Endothelial cell (in vitro differentiated cells): ENCODE measurements at regions not wholly inside any gene's neighbourhood (a gene's known extent, or its start where the extent isn't known, plus 50 kb on each side); places are given as distances from the start of the nearest gene placed in this dataset.

ENCODE experiments used
- DNase-seq: peaks from one replicate; pipeline ENCODE4 v3.0.0; 2021; ENCODE audit warnings: low spot score
- H3K27ac Mint-ChIP-seq: one replicate; pipeline ENCODE4 v1.8.0; 2021; ENCODE audit warnings: mixed read lengths, inconsistent platforms; ENCODE audit not compliant: unreplicated experiment
- H3K27me3 Mint-ChIP-seq: one replicate; pipeline ENCODE4 v1.8.0; 2021; ENCODE audit warnings: mild to moderate bottlenecking, moderate library complexity, mixed read lengths, inconsistent platforms; ENCODE audit not compliant: unreplicated experiment
- H3K36me3 Mint-ChIP-seq: one replicate; pipeline ENCODE4 v1.8.0; 2021; ENCODE audit warnings: mild to moderate bottlenecking, low read depth, mixed read lengths, inconsistent platforms; ENCODE audit not compliant: unreplicated experiment
- H3K4me1 Mint-ChIP-seq: one replicate; pipeline ENCODE4 v1.8.0; 2021; ENCODE audit warnings: mild to moderate bottlenecking, mixed read lengths, inconsistent platforms; ENCODE audit not compliant: unreplicated experiment
- H3K4me3 Mint-ChIP-seq: one replicate; pipeline ENCODE4 v1.8.0; 2021; ENCODE audit warnings: mild to moderate bottlenecking, mixed read lengths, inconsistent platforms; ENCODE audit not compliant: unreplicated experiment
- H3K9me3 Mint-ChIP-seq: one replicate; pipeline ENCODE4 v1.8.0; 2021; ENCODE audit warnings: mixed read lengths, inconsistent platforms; ENCODE audit not compliant: unreplicated experiment
- TF ChIP-seq, protein P1 (sequence below): fragments of 200-600 bp; sonication (generic); IDR thresholded peaks from one replicate; pipeline ENCODE4 v1.5.0; 2021; ENCODE audit warnings: antibody characterized with exemption; ENCODE audit not compliant: unreplicated experiment

DNA sequence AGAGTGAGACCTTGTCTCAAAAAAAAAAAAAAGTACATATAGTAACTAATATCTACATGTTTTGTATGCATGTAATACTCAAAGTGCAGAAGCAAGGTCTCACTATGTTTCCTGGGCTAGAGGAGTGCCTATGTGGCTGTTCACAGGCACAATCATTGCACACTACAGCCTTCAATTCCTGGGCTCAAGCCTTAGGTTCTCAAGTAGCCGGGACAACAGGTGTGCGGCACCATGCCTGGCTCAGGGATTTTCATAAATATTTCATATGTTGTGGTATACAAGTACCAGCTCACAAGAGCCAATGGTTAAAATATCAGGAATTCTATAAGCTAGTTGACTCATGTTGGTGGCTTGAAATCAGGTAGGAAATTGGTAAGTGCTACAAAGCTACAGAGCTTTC lies 94.8 kb downstream of the LARP7 start:
- Mint-ChIP-seq H3K9me3 (no peaks in the 10 kb centered on the region), H3K27me3 (peaks cover 2% of the 10 kb centered on the region), H3K36me3 (no peaks in the 10 kb centered on the region), H3K4me1 (peaks cover 5% of the 10 kb centered on the region), H3K4me3 (no peak overlapping the region), H3K27ac (no peak overlapping the region)
- TF ChIP-seq, protein P1, sequence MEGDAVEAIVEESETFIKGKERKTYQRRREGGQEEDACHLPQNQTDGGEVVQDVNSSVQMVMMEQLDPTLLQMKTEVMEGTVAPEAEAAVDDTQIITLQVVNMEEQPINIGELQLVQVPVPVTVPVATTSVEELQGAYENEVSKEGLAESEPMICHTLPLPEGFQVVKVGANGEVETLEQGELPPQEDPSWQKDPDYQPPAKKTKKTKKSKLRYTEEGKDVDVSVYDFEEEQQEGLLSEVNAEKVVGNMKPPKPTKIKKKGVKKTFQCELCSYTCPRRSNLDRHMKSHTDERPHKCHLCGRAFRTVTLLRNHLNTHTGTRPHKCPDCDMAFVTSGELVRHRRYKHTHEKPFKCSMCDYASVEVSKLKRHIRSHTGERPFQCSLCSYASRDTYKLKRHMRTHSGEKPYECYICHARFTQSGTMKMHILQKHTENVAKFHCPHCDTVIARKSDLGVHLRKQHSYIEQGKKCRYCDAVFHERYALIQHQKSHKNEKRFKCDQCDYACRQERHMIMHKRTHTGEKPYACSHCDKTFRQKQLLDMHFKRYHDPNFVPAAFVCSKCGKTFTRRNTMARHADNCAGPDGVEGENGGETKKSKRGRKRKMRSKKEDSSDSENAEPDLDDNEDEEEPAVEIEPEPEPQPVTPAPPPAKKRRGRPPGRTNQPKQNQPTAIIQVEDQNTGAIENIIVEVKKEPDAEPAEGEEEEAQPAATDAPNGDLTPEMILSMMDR, result no peak
- no peak for DNase-seq

DNA sequence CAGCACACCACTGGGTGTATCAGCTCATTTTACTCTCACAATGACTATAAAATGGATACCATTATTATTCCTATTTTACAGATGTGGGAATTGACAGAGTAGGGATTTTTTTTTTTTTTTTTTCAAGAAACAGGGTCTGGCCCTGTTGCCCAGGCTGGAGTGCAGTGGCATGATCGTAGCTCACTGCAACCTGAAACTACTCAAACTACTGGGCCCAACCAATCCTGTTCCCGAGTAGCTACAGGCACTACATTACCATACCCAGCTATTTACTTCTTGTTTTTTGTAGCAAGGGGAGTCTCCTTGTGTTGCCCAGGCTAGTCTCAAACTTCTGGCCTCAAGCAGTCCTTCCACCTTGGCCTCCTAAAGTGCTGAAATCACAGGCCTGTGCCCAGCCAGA lies 95.2 kb downstream of the LARP7 start:
- Mint-ChIP-seq H3K9me3 (no peaks in the 10 kb centered on the region), H3K27ac (no peak overlapping the region), H3K27me3 (peaks cover 2% of the 10 kb centered on the region), H3K36me3 (no peaks in the 10 kb centered on the region), H3K4me3 (no peak overlapping the region), H3K4me1 (peaks cover 5% of the 10 kb centered on the region)
- no peak for DNase-seq
- TF ChIP-seq, protein P1, result no peak

DNA sequence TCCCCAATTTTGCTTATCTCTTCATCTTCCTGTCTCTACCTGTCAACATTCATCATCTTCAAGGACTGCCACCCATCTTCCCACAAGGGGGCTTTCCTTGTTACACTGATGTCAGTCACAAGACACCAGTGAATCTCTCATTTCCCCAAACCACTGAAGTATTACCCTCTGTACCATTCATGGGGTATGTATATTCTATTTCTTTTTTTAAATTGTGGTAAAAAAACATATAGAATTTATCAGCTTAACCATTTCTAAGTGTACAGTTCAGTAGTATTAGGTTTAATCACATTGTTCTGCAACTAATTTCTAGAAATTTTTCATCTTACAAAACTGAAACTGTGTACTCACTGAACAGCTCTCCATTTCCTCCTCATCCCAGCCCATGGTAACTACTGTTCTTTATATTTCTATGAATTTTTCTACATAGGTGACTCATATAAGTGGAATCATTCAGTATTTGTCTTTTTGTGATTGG lies 98.6 kb downstream of the LARP7 start:
- TF ChIP-seq, protein P1, result no peak
- Mint-ChIP-seq H3K27me3 (peaks cover 2% of the 10 kb centered on the region), H3K4me3 (no peak overlapping the region), H3K27ac (peak overlapping the region; percentile 4), H3K36me3 (peaks cover 4% of the 10 kb centered on the region), H3K9me3 (no peaks in the 10 kb centered on the region), H3K4me1 (peaks cover 16% of the 10 kb centered on the region)
- DNase-seq, result no peak

DNA sequence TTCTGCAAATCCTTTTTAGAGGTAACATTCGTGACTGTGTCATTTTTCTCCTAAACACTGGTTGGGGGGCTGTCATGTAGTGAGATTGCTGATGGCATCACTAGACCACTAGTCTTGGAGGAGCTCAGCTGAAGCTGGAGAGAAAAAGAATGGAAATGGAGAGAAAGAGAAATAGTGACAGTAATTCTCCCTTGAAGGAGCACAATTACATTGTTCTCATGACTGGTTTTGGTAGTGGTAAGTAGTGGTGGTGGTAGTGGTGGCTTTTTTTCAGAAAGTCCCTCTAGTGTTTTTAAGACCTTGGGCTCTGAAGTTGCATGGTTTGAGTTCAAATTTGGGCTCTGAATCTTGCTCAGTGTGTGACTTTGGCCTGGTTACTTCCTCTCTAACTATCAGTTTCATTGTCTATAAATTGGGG lies 99.8 kb downstream of the LARP7 start:
- no peak for DNase-seq
- H3K4me1 Mint-ChIP-seq, result peaks cover 18% of the 10 kb centered on the region
- peaks cover 4% of the 10 kb centered on the region for H3K36me3 Mint-ChIP-seq
- peaks cover 2% of the 10 kb centered on the region for H3K27me3 Mint-ChIP-seq
- no peaks in the 10 kb centered on the region for H3K9me3 Mint-ChIP-seq
- TF ChIP-seq, protein P1, result no peak
- no peak overlapping the region for H3K27ac Mint-ChIP-seq
- no peak overlapping the region for H3K4me3 Mint-ChIP-seq

DNA sequence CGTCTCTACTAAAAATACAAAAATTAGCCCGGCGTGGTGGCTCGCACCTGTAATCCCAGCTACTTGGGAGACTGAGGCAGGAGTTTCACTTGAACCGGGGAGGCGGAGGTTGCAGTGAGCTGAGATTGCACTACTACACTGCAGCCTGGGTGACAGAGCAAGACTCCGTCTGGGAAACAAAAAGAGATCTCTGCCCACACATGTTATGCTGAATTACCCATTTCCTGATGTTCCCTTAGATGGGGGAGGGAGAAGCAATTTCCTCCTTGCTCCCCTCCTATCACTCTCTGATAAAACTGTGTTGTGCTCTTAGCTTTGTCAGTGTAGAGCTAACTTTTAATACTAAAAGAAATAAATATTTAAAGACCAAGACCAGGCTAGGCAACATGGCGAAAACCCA lies 102.5 kb downstream of the LARP7 start:
- TF ChIP-seq, protein P1, result no peak
- H3K36me3 Mint-ChIP-seq, result peaks cover 4% of the 10 kb centered on the region
- H3K4me1 Mint-ChIP-seq, result peaks cover 20% of the 10 kb centered on the region
- H3K9me3 Mint-ChIP-seq, result no peaks in the 10 kb centered on the region
- DNase-seq, result no peak
- H3K27me3 Mint-ChIP-seq, result peaks cover 2% of the 10 kb centered on the region
- no peak overlapping the region for H3K27ac Mint-ChIP-seq
- no peak overlapping the region for H3K4me3 Mint-ChIP-seq
